Loucy (cell line): ENCODE measurements at regions not wholly inside any gene's neighbourhood (a gene's known extent, or its start where the extent isn't known, plus 50 kb on each side); places are given as distances from the start of the nearest gene placed in this dataset.
"Not testable (repeated sequence)": the region's sequence is repeated elsewhere in the genome, so short reads cannot be mapped to it uniquely, and the experiment has no call there.

Experiments used
- H2AFZ ChIP-seq: fragments of 200-600 bp; sonication (generic); 2 replicates; pipeline ENCODE4 v1.6.0; 2016; ENCODE audit warnings: antibody characterized with exemption, mild to moderate bottlenecking, low read length, moderate library complexity
- H3F3A ChIP-seq: fragments of 200-600 bp; 2 replicates; pipeline ENCODE4 v1.6.0; 2016; ENCODE audit warnings: antibody characterized with exemption, low read depth, mild to moderate bottlenecking
- H3K27me3 ChIP-seq: fragments of 200-600 bp; sonication (generic); 2 replicates; pipeline ENCODE4 v1.6.1; 2014; ENCODE audit warnings: low read length, mild to moderate bottlenecking; ENCODE audit not compliant: insufficient read depth, poor library complexity, severe bottlenecking
- H3K36me3 ChIP-seq: fragments of 200-600 bp; sonication (generic); 2 replicates; pipeline ENCODE4 v1.6.1; 2016; ENCODE audit warnings: low read length; ENCODE audit not compliant: insufficient read depth
- H3K4me1 ChIP-seq: fragments of 200-600 bp; sonication (generic); 2 replicates; pipeline ENCODE4 v1.5.1; 2014; ENCODE audit warnings: low read length, mild to moderate bottlenecking; ENCODE audit not compliant: insufficient read depth, poor library complexity, severe bottlenecking
- H3K4me2 ChIP-seq: fragments of 200-600 bp; sonication (generic); 2 replicates; pipeline ENCODE4 v1.6.0; 2014; ENCODE audit warnings: antibody characterized with exemption, low read length, low read depth, mild to moderate bottlenecking; ENCODE audit not compliant: poor library complexity, severe bottlenecking
- H3K4me3 ChIP-seq: fragments of 200-600 bp; sonication (generic); 2 replicates; pipeline ENCODE4 v1.5.1; 2014; ENCODE audit warnings: low read length, mild to moderate bottlenecking, mixed read lengths; ENCODE audit not compliant: poor library complexity, severe bottlenecking
- H3K79me2 ChIP-seq: fragments of 200-600 bp; sonication (generic); 2 replicates; pipeline ENCODE4 v1.6.1; 2014; ENCODE audit warnings: low read length; ENCODE audit not compliant: insufficient read depth
- H3K9ac ChIP-seq: fragments of 200-600 bp; sonication (generic); 2 replicates; pipeline ENCODE4 v1.6.0; 2014; ENCODE audit warnings: mild to moderate bottlenecking, low read depth, low read length, moderate library complexity; ENCODE audit not compliant: poor library complexity, severe bottlenecking
- H3K9me2 ChIP-seq: fragments of 200-600 bp; sonication (generic); replicated peaks from 2 replicates; pipeline ENCODE4 v1.6.1; 2016; ENCODE audit warnings: low read depth, low read length, mixed read lengths
- H3K9me3 ChIP-seq: fragments of 200-600 bp; sonication (generic); 2 replicates; pipeline ENCODE4 v1.6.1; 2014; ENCODE audit warnings: mild to moderate bottlenecking, antibody characterized with exemption, low read length, low read depth; ENCODE audit not compliant: insufficient read depth
- H4K20me1 ChIP-seq: fragments of 200-600 bp; sonication (generic); 2 replicates; pipeline ENCODE4 v1.6.0; 2014; ENCODE audit warnings: antibody characterized with exemption, low read length, mild to moderate bottlenecking; ENCODE audit not compliant: insufficient read depth, poor library complexity, severe bottlenecking
- EZH2phosphoT487 ChIP-seq: fragments of 200-600 bp; IDR thresholded peaks from 2 replicates; pipeline ENCODE4 v1.6.1; 2018; ENCODE audit warnings: antibody characterized with exemption, mild to moderate bottlenecking, moderate library complexity, borderline replicate concordance
- TF ChIP-seq, protein P1 (sequence below): fragments of 200-600 bp; sonication (generic); conservative IDR thresholded peaks from 2 replicates; pipeline ENCODE4 v1.5.1; 2014; ENCODE audit warnings: mild to moderate bottlenecking, antibody characterized with exemption, low read length

DNA sequence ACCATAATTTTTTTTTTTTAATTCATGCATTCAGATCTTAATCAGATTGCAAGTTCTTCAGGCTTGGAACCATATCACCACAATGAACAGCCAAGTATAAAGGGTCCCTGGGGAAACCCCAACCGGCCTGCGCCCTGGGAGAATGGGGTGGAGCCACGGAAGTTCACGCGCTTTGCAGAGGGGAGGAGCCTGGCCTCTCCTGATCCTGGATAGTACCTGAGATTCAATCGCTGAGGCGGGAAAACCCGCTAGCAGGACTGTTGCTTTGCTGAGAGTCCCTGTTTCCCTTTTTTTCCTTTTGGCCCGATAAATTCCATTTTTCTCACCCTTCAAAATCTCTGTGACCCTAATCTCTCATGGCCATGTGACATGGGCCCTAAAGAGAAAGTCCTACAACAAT is 385.1 kb downstream of the IRS2 start:
- H2AFZ ChIP-seq = no peak overlapping the region

DNA sequence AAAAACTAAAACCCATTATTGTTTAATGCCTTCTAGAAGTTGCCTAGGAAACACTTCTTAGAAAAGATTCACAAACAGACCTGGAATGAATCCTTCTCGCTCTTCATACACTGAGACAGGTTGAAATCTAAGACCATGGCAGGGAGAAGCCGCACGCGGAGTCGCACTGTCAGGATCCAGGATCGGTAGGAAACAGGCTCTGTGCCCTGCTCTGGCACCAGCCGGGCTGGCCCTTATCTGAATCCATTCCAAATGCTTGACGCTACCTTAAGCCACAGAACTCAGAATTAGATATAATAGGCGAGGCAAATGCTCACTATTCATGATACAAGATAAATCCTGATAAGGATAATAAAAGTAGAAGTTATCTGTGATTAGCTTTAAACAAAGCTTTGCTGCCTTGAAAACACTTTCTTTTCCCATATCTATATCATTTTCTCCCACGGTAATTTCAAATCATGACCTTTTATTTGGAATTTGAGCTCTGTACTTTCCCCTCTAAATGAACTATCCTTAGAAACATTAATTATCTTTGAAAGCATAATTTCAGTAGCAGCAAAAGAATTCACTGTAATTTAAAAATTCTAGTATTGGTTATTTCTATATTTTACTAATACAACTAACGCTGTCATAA is 385.6 kb downstream of the IRS2 start:
- no peak overlapping the region for H2AFZ ChIP-seq
- no peaks in the 10 kb centered on the region for H3K9me2 ChIP-seq
- TF ChIP-seq, protein P1, sequence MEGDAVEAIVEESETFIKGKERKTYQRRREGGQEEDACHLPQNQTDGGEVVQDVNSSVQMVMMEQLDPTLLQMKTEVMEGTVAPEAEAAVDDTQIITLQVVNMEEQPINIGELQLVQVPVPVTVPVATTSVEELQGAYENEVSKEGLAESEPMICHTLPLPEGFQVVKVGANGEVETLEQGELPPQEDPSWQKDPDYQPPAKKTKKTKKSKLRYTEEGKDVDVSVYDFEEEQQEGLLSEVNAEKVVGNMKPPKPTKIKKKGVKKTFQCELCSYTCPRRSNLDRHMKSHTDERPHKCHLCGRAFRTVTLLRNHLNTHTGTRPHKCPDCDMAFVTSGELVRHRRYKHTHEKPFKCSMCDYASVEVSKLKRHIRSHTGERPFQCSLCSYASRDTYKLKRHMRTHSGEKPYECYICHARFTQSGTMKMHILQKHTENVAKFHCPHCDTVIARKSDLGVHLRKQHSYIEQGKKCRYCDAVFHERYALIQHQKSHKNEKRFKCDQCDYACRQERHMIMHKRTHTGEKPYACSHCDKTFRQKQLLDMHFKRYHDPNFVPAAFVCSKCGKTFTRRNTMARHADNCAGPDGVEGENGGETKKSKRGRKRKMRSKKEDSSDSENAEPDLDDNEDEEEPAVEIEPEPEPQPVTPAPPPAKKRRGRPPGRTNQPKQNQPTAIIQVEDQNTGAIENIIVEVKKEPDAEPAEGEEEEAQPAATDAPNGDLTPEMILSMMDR = no peak
- no peak for TF ChIP-seq EZH2phosphoT487
- no peaks in the 10 kb centered on the region for H3F3A ChIP-seq
- no peak overlapping the region for H3K9ac ChIP-seq
- no peaks in the 10 kb centered on the region for H3K4me1 ChIP-seq
- H3K36me3 ChIP-seq = no peaks in the 10 kb centered on the region
- no peaks in the 10 kb centered on the region for H4K20me1 ChIP-seq
- no peak overlapping the region for H3K4me3 ChIP-seq
- no peaks in the 10 kb centered on the region for H3K27me3 ChIP-seq
- H3K9me3 ChIP-seq = 0 out of 2 replicates have a peak, but pooled peaks cover 7% of the 10 kb centered on the region
- no peaks in the 10 kb centered on the region for H3K79me2 ChIP-seq
- H3K4me2 ChIP-seq = no peak overlapping the region

More for the DNA sequence above, 385.1 kb downstream of the IRS2 start:
- TF ChIP-seq, protein P1 = no peak
- no peak for TF ChIP-seq EZH2phosphoT487
- Histone ChIP-seq H3K27me3 (no peaks in the 10 kb centered on the region), H3K79me2 (no peaks in the 10 kb centered on the region), H4K20me1 (no peaks in the 10 kb centered on the region), H3K9me3 (0 out of 2 replicates have a peak, but pooled peaks cover 6% of the 10 kb centered on the region), H3K4me2 (no peak overlapping the region), H3F3A (no peaks in the 10 kb centered on the region), H3K4me3 (no peak overlapping the region), H3K9me2 (no peaks in the 10 kb centered on the region), H3K4me1 (no peaks in the 10 kb centered on the region), H3K9ac (no peak overlapping the region), H3K36me3 (no peaks in the 10 kb centered on the region)

DNA sequence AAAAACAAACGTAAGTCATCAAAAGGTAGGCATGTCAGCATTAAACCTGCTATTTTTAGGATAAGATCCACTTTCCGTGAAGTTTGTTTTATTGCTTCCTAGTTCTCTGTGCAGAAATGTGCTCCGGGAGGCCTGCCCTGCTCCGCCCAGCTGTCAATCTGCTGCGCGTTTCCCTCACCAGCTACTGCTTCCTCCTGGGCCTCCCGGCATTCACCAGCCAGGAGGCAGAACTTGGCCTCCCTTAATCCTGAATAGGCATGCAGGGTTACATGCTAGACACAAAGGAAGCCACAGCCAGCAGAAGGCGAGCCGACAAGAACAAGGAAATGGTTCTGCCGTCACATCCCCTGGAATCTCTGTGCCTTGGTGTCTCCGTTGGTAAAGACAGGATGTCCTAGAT is 386.2 kb downstream of the IRS2 start:
- H3K4me1 ChIP-seq = no peaks in the 10 kb centered on the region
- H2AFZ ChIP-seq = no peak overlapping the region
- peaks cover 10% of the 10 kb centered on the region; the same call in 1 of the 2 replicates for H3K9me3 ChIP-seq
- no peak overlapping the region for H3K4me2 ChIP-seq
- no peak overlapping the region for H3K4me3 ChIP-seq
- H3K36me3 ChIP-seq = no peaks in the 10 kb centered on the region
- no peaks in the 10 kb centered on the region for H4K20me1 ChIP-seq
- no peaks in the 10 kb centered on the region for H3F3A ChIP-seq
- no peak overlapping the region for H3K9ac ChIP-seq
- H3K27me3 ChIP-seq = no peaks in the 10 kb centered on the region
- no peaks in the 10 kb centered on the region for H3K9me2 ChIP-seq
- TF ChIP-seq EZH2phosphoT487 = no peak
- TF ChIP-seq, protein P1 = no peak
- H3K79me2 ChIP-seq = no peaks in the 10 kb centered on the region

DNA sequence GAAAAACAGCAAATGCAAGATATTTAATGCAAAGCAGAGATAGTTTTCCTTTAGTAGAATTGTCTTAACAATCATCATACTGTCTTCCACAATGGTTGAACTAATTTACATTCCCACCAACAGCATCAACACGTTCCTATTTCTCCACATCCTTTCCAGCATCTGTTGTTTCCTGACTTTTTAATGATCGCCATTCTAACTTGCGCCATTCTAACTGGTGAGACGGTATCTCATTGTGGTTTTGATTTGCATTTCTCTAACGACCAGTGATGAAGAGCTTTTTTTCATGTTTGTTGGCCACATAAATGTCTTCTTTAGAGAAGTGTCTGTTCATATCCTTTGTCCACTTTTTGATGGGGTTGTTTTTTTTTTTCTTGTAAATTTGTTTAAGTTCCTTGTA is 388.3 kb downstream of the IRS2 start:
- not testable (repeated sequence) for H3K27me3 ChIP-seq, H3K4me3 ChIP-seq, H3K4me2 ChIP-seq

More for the DNA sequence above, 388.3 kb downstream of the IRS2 start:
- H3K4me1 ChIP-seq, H3K36me3 ChIP-seq, H3K9ac ChIP-seq, H3K79me2 ChIP-seq, H4K20me1 ChIP-seq, H3F3A ChIP-seq, H3K9me3 ChIP-seq, H2AFZ ChIP-seq, H3K9me2 ChIP-seq: not testable (repeated sequence)
